Stimulated activated CD4-positive, alpha-beta T cell treated with anti-CD3 and anti-CD28 coated beads, Interleukin-1b, Interleukin-23, amount 100 ng/mL, for 48 hours (primary cell): ENCODE measurements at regions not wholly inside any gene's neighbourhood (a gene's known extent, or its start where the extent isn't known, plus 50 kb on each side); places are given as distances from the start of the nearest gene placed in this dataset.

ENCODE experiments used
- DNase-seq: peaks from one replicate; pipeline ENCODE4 v3.0.0-alpha.2; 2020

- no peak for DNase-seq
Measured at GRCh38 chr2:196362973-196363549, 191.7 kb upstream of the STK17B start.

- no peak for DNase-seq
Measured at GRCh38 chr2:196365145-196365544, 193.8 kb upstream of the STK17B start.

GRCh38 chr2:196365923-196366322 is 194.5 kb upstream of the STK17B start:
- no peak for DNase-seq

- DNase-seq, result no peak
Measured at GRCh38 chr2:196367633-196368032, 196.3 kb upstream of the STK17B start.

DNA sequence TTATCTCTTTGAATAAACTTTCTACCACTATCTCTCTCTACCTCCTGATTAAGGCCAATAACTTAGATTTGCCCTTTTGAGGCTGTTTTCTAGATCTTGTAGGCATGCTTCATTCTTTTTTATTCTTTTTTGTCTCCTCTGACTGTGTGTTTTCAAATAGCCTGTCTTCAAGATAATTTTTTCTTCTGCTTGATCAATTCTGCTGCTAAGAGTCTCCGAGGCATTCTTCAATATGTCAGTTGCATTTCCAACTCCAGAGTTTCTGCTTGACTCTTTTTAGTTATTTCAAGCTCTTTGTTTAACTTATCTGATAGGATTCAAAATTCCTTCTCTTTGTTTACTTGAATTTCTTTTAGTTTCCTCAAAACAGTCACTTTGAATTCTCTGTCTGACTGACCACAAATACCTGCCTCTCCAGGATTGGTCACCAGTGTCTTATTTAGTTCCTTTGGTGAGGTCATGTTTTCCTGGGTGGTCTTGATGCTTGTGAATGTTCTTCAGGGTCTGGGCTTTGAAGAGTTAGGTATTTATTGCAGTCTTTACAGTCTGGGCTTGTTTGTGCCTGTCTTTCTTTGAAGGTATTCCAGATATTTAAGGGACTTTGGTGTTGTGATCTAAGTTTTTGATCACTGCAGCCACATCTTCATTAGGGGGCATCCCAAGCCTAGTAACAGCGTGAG is 197.3 kb upstream of the STK17B start:
- DNase-seq, result no peak

- no peak for DNase-seq
Measured at GRCh38 chr2:196369967-196370366, 198.6 kb upstream of the STK17B start.

DNA sequence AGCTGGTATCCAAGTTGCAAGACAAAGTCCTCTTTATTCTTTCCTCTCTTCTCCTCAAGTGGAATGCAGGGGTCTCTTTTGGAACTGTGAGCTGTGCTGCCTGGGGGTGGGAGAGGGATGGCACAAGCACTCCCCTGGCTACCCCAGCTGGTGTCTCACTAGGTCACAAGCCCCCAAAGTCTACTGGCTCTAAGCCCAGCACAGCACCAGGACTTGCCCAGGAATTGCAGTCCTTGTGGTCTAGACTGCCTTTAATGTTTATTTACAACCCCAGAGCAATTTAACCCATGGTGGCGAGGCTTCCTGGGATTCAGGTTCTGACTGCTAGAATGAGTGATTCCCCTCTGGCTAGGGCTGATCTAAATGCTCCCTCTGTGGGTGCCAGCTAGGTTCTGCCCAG is 199.0 kb upstream of the STK17B start:
- no peak for DNase-seq

DNA sequence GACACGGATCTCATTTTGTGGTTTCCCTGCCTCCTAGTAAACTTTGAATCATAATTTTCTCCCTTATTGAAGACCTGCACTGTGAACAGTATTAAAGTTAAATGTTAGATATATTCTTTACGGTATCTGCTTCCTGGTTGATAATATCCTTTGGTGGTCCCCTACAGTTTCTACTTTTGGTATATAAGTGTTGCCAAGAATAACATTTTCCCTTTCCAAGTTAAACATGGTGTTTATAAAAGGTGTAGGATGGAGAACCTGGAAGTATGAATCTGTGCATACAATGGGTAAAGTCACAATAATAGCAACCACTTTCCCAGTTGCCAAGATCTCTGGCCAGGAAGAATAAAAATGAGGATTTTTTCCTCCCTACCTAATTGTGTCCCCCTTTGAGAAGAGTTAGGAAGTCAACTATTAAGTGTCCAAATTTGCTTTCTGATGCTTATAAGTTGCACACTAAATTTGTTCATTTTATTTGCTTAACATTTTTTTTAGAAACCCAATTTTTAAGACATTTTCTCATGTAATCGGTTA is 201.0 kb upstream of the STK17B start:
- DNase-seq, result no peak

GRCh38 chr2:196372811-196373664 is 201.7 kb upstream of the STK17B start:
- no peak for DNase-seq

DNA sequence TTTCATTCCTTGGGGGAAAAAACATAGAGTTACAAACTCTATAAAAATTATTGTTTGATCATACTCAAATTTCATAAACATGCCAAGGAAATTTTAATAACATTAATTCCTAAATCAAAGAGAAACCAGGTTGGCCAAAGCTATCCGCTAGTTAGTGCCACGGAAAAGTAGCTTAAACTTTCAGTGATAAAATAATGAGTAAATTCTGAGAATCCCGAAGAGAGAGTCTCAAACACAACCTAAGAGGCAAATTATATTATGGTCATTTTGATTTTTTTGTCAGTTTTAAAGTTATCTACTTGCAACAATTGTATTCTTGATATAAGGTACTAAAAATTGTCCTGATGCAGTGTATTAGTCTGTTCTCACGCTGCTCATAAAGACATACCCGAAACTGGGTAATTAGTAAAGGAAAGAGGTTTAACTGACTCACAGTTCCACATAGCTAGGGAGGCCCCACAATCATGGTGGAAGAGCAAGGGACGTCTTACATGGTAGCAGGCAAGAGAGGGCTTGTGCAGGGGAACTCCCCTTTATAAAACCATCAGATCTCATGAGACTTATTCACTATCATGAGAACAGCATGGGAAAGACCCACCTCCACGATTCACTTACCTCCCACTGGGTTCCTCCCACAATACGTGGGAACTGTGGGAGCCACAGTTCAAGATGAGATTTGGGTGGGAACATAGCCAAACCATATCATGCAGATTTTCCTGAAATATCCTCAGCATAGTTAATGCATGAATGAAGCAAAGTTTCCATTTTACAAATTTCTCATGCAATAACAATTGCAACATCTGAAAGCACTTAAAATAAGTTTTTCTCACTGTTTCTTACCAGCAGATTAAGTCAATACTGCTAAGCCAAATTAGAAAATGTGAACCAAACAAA is 205.9 kb upstream of the STK17B start:
- DNase-seq, result peak; percentile 68

DNA sequence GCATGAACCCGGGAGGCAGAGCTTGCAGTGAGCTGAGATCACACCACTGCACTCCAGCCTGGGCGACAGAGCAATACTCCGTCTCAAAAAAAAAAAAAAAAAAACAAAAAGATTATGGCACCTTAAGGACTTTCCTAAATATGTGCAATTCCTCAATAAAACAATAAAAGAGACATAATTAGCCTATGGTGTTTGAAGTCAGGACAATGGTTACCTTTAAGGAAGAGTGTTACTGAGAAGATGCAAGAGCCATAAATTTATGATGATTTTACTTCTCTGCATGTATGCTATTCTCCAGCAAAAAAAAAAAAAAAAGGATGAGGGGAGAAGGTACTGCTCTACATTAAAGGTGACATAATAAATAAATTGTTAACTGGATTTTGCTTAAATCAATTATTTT is 208.2 kb upstream of the STK17B start:
- no peak for DNase-seq

DNA sequence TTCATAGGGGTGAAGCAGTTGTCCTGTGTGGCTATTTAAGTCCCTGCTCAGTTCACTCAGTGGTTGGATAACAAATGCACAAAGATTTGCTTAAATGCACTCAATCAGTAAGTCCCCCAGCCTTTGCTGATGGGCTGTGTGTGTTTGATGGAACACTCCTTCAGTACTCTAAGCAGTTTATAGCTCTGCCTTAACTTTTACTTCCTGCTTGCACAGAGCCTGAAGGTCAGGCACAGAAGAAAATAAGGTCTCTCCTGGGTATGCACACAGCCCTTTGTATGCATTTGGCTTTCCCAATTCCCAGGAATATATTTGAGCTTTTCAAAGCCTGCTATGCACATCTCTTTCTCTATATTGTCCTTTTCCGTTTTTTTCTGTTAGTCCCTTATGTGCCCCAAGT is 208.7 kb upstream of the STK17B start:
- no peak for DNase-seq

GRCh38 chr2:196380575-196380974 is 209.2 kb upstream of the STK17B start:
- DNase-seq, result no peak

GRCh38 chr2:196381464-196381863 is 210.1 kb upstream of the STK17B start:
- no peak for DNase-seq

GRCh38 chr2:196383799-196384198 is 212.4 kb upstream of the STK17B start:
- no peak for DNase-seq

- no peak for DNase-seq
Measured at GRCh38 chr2:196384729-196385128, 213.4 kb upstream of the STK17B start.

- peak; percentile 19 for DNase-seq
Measured at GRCh38 chr2:196389670-196390069, 218.3 kb upstream of the STK17B start.

DNA sequence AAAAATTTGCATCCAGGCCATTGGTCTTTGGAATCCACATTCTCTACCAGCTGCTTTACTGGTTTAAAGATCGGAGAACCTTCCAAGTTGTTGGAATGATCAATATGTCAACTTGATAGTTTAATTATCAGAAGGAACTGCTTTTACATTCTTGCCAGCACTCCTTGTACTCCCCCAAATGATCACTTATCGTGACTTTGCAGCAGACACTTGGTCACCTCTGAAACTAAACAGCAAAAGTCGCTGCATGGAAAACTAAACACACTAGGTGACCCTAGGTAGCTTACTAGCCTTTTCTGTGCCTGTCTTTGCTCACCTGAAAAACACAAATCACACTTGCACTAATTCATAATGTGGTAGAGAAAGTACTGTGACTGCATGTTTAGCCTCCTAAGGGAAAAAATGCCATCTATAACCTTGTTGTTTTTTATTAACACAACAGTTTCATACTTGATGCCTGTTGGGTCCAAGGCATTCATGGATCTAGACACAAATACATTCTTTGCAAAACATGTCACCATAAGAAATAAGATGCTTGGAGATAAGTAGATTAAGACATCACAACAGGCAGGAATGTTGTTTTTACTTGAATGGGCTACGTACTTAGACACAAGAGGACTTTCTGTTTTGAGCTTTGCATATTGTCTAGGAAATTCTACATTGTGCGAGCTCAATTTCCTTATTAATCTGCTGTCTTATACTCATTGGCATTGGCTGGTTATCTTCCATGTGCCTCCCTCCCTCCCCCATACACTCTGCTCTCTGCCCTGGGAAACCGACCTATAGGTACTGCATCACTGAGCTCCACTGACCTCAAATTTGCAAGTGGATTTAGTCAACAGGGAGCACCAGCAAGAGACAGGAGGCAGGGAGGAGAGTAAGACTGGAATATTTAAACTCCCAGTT is 219.1 kb upstream of the STK17B start:
- DNase-seq, result no peak

DNA sequence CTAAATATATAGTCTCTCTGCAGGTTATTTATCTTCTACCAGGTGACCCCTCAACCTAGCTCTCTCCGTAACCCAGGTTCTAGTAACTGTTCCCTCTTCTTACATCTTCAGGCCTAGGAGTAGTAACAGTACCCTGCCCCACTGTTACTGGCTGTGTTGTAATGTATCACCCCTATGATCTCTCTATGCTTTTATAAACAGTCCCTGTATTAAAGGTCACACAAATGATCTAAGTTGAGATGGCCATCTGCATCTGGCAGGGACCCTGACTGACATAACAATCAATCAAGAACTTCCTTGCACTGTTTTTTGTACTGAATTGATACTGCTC is 219.7 kb upstream of the STK17B start:
- no peak for DNase-seq

DNA sequence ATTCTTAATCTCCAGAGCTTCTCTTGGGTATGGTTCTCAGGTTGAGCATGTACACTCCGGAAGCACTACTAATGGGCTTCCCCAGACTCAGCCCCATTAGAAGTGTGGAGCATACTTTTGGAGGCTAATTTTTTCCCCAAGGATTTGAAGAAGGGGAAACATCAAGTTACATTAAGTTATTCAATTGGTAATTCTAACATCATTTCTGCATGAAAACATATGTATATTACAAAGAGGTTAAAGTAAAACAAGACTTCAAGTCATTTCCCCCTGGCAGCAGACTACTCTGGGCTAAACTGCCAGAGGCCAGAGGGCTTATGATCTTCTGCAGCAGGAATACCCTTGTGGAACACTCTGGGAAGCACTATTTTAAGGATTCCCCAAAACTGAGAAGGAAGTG is 227.7 kb upstream of the STK17B start:
- no peak for DNase-seq
